ENCODE measurements at regions not wholly inside any gene's neighbourhood (a gene's known extent, or its start where the extent isn't known, plus 50 kb on each side); places are given as distances from the start of the nearest gene placed in this dataset.

- no peak for TF ChIP-seq CTCF (IDR thresholded peaks at IDR 0.05; ENCODE audit: insufficient read depth, low read depth, low read length)
- no peak for DNase-seq (ENCODE audit: low read depth)
- CTCF ChIA-PET: interaction anchor here (1.1 kb wide), 1 partner anchor 16 kb away, joined by 4 read pairs; no protein-coding TSS in a partner anchor
- POLR2A ChIA-PET: no interaction called here
- Histone ChIP-seq H3K27me3 (ENCODE audit: control insufficient read depth, insufficient read depth, low read length) (no peaks in the 10 kb centered on the region), H3K36me3 (ENCODE audit: control insufficient read depth, insufficient read depth, low read length) (no peaks in the 10 kb centered on the region), H3K4me3 (ENCODE audit: low read depth, low read length) (no peak overlapping the region)
Observed at GRCh38 chr12:58387199-58387598, 445.8 kb downstream of the ATP23 start.

- no peak for TF ChIP-seq CTCF (IDR thresholded peaks at IDR 0.05; ENCODE audit: insufficient read depth, low read depth, low read length)
- ChIA-PET POLR2A (no interaction called here), CTCF (no interaction called here)
- Histone ChIP-seq H3K4me3 (ENCODE audit: low read depth, low read length) (no peak overlapping the region), H3K36me3 (ENCODE audit: control insufficient read depth, insufficient read depth, low read length) (no peaks in the 10 kb centered on the region), H3K27me3 (ENCODE audit: control insufficient read depth, insufficient read depth, low read length) (no peaks in the 10 kb centered on the region)
- no peak for DNase-seq (ENCODE audit: low read depth)
Observed at GRCh38 chr12:58388261-58388660, 446.9 kb downstream of the ATP23 start.

GRCh38 chr12:58393152-58393551, 451.8 kb downstream of the ATP23 start:
- Histone ChIP-seq H3K4me3 (ENCODE audit: low read depth, low read length) (no peak overlapping the region), H3K36me3 (ENCODE audit: control insufficient read depth, insufficient read depth, low read length) (no peaks in the 10 kb centered on the region), H3K27me3 (ENCODE audit: control insufficient read depth, insufficient read depth, low read length) (no peaks in the 10 kb centered on the region)
- DNase-seq (ENCODE audit: low read depth): no peak
- CTCF ChIA-PET: no interaction called here
- TF ChIP-seq CTCF (IDR thresholded peaks at IDR 0.05; ENCODE audit: insufficient read depth, low read depth, low read length): no peak
- POLR2A ChIA-PET: no interaction called here

GRCh38 chr12:58395056-58395455, 453.7 kb downstream of the ATP23 start:
- no peak overlapping the region for H3K4me3 ChIP-seq (ENCODE audit: low read depth, low read length)
- no peak for TF ChIP-seq CTCF (IDR thresholded peaks at IDR 0.05; ENCODE audit: insufficient read depth, low read depth, low read length)
- POLR2A ChIA-PET: no interaction called here
- DNase-seq (ENCODE audit: low read depth): no peak
- no peaks in the 10 kb centered on the region for H3K27me3 ChIP-seq (ENCODE audit: control insufficient read depth, insufficient read depth, low read length)
- H3K36me3 ChIP-seq (ENCODE audit: control insufficient read depth, insufficient read depth, low read length): no peaks in the 10 kb centered on the region
- CTCF ChIA-PET: interaction anchor here (1.1 kb wide), 1 partner anchor 9 kb away, joined by 3 read pairs; no protein-coding TSS in a partner anchor

GRCh38 chr12:58395470-58395869, 454.1 kb downstream of the ATP23 start:
- ChIA-PET CTCF (interaction anchor here (1.1 kb wide), 1 partner anchor 10 kb away, joined by 3 read pairs; no protein-coding TSS in a partner anchor), POLR2A (no interaction called here)
- Histone ChIP-seq H3K27me3 (ENCODE audit: control insufficient read depth, insufficient read depth, low read length) (no peaks in the 10 kb centered on the region), H3K36me3 (ENCODE audit: control insufficient read depth, insufficient read depth, low read length) (no peaks in the 10 kb centered on the region), H3K4me3 (ENCODE audit: low read depth, low read length) (no peak overlapping the region)
- no peak for DNase-seq (ENCODE audit: low read depth)
- no peak for TF ChIP-seq CTCF (IDR thresholded peaks at IDR 0.05; ENCODE audit: insufficient read depth, low read depth, low read length)
